Tibial artery (tissue), 4 donors: ENCODE measurements at regions not wholly inside any gene's neighbourhood (a gene's known extent, or its start where the extent isn't known, plus 50 kb on each side); places are given as distances from the start of the nearest gene placed in this dataset.

Experiments used
- DNase-seq, 2 donors: peaks; one replicate each; pipeline ENCODE4 v3.0.0-alpha.2; 2019
- H3K27ac ChIP-seq, 2 donors: fragments of 200-600 bp; sonication (generic) in 1 of 2; 1 replicate in 1 of 2; 2 replicates in 1 of 2; pipeline ENCODE4 v1.5.1; 2018 to 2019; ENCODE audit warnings: mild to moderate bottlenecking in 1 of 2
- H3K27me3 ChIP-seq, 2 donors: fragments of 200-600 bp; sonication (generic) in 1 of 2; one replicate each; pipeline versions ENCODE4 v1.5.1 to v1.6.0; 2016 to 2019
- H3K36me3 ChIP-seq, 3 donors: fragments of 200-600 bp; sonication (generic) in 2 of 3; one replicate each; pipeline ENCODE4 v1.5.1; 2016 to 2019; ENCODE audit warnings: mild to moderate bottlenecking in 2 of 3
- H3K4me1 ChIP-seq, 4 donors: fragments of 200-600 bp; sonication (generic) in 2 of 4; 1 replicate in 3 of 4; 2 replicates in 1 of 4; pipeline ENCODE4 v1.5.1; 2016 to 2019
- H3K4me3 ChIP-seq, 2 donors: fragments of 200-600 bp; sonication (generic) in 1 of 2; 1 replicate in 1 of 2; 2 replicates in 1 of 2; pipeline ENCODE4 v1.5.1; 2018 to 2019; ENCODE audit warnings: mild to moderate bottlenecking in 2 of 2
- H3K9me3 ChIP-seq, 3 donors: fragments of 200-600 bp; sonication (generic) in 1 of 3; one replicate each; pipeline ENCODE4 v1.5.1; 2016 to 2019
- intact Hi-C: fragments of 100-400 bp; cut with DNase I; formaldehyde crosslinking; loops from one replicate; pipeline ENCODE4 v1.15.0; 2023; ENCODE audit warnings: low total_unique reads
- TF ChIP-seq, protein P1 (sequence below), 2 experiments: fragments of 200-600 bp in 1 of 2; fragments of 450-650 bp in 1 of 2; IDR thresholded peaks; one replicate each; pipeline ENCODE4 v1.5.1; 2017 to 2019; ENCODE audit warnings: antibody characterized with exemption in 2 of 2, mild to moderate bottlenecking in 1 of 2, moderate library complexity in 1 of 2

- intact Hi-C loops: no loop called here
- no peaks in the 10 kb centered on the region for H3K9me3 ChIP-seq
- no peak for DNase-seq
Observed at GRCh38 chr9:106291786-106292185, 571.2 kb upstream of the ZNF462 start.

DNA sequence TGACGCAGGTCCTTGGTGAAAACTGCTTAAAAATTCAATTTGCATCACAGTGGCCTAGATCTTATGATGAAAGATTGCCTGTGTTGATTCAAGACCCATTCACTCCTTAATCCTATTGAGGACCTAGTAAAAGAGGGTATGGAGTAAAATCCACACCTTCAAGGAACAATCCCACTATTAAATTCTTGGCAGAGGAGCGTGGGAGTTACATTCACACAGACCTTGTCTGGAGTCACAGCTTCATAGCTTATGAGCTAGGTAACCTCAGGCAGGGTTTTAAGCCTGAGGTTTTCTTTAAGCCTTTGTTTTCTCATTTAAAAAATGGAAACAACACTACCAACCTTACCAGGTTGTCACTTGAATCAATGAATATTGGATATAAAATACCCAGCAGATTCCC, 566.5 kb upstream of the ZNF462 start:
- Histone ChIP-seq H3K27me3 (no peaks in the 10 kb centered on the region), H3K9me3 (no peaks in the 10 kb centered on the region), H3K4me1 (no peaks in the 10 kb centered on the region), H3K36me3 (no peaks in the 10 kb centered on the region), H3K27ac (no peak overlapping the region), H3K4me3 (no peak overlapping the region)
- no peak for DNase-seq
- TF ChIP-seq, protein P1, sequence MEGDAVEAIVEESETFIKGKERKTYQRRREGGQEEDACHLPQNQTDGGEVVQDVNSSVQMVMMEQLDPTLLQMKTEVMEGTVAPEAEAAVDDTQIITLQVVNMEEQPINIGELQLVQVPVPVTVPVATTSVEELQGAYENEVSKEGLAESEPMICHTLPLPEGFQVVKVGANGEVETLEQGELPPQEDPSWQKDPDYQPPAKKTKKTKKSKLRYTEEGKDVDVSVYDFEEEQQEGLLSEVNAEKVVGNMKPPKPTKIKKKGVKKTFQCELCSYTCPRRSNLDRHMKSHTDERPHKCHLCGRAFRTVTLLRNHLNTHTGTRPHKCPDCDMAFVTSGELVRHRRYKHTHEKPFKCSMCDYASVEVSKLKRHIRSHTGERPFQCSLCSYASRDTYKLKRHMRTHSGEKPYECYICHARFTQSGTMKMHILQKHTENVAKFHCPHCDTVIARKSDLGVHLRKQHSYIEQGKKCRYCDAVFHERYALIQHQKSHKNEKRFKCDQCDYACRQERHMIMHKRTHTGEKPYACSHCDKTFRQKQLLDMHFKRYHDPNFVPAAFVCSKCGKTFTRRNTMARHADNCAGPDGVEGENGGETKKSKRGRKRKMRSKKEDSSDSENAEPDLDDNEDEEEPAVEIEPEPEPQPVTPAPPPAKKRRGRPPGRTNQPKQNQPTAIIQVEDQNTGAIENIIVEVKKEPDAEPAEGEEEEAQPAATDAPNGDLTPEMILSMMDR (IDR thresholded peaks at IDR 0.05): no peak
- intact Hi-C loops: no loop called here

More at GRCh38 chr9:106291786-106292185, 571.2 kb upstream of the ZNF462 start:
- Histone ChIP-seq H3K4me3 (no peak overlapping the region), H3K27ac (no peak overlapping the region), H3K27me3 (no peaks in the 10 kb centered on the region), H3K4me1 (peaks cover 0 to 9% (median 0%) of the 10 kb centered on the region in 4 donors), H3K36me3 (no peaks in the 10 kb centered on the region)
- TF ChIP-seq, protein P1 (IDR thresholded peaks at IDR 0.05): no peak

GRCh38 chr9:106298997-106299396, 564.0 kb upstream of the ZNF462 start:
- intact Hi-C loops: no loop called here
- Histone ChIP-seq H3K27ac (no peak overlapping the region), H3K4me3 (no peak overlapping the region), H3K4me1 (no peaks in the 10 kb centered on the region), H3K27me3 (no peaks in the 10 kb centered on the region), H3K9me3 (no peaks in the 10 kb centered on the region), H3K36me3 (no peaks in the 10 kb centered on the region)
- no peak for DNase-seq
- TF ChIP-seq, protein P1 (IDR thresholded peaks at IDR 0.05): no peak

- H3K4me1 ChIP-seq: no peaks in the 10 kb centered on the region
- intact Hi-C loops: no loop called here
- no peaks in the 10 kb centered on the region for H3K9me3 ChIP-seq
- no peaks in the 10 kb centered on the region for H3K27me3 ChIP-seq
- H3K27ac ChIP-seq: no peak overlapping the region
- no peak for DNase-seq
- no peaks in the 10 kb centered on the region for H3K36me3 ChIP-seq
- no peak overlapping the region for H3K4me3 ChIP-seq
- TF ChIP-seq, protein P1 (IDR thresholded peaks at IDR 0.05): no peak
Observed at GRCh38 chr9:106304401-106304920, 558.5 kb upstream of the ZNF462 start.

- DNase-seq: no peak
- no peak overlapping the region for H3K27ac ChIP-seq
- no peak overlapping the region for H3K4me3 ChIP-seq
- no peaks in the 10 kb centered on the region for H3K9me3 ChIP-seq
- H3K4me1 ChIP-seq: no peaks in the 10 kb centered on the region
- TF ChIP-seq, protein P1 (IDR thresholded peaks at IDR 0.05): no peak
- H3K27me3 ChIP-seq: no peaks in the 10 kb centered on the region
- no peaks in the 10 kb centered on the region for H3K36me3 ChIP-seq
- intact Hi-C loops: no loop called here
Observed at GRCh38 chr9:106305428-106306133, 557.4 kb upstream of the ZNF462 start.
